Trophoblast cell (in vitro differentiated cells and primary cell): ENCODE measurements at regions not wholly inside any gene's neighbourhood (a gene's known extent, or its start where the extent isn't known, plus 50 kb on each side); places are given as distances from the start of the nearest gene placed in this dataset.

Experiments used
- DNase-seq, 2 donors: peaks; one replicate each; pipeline ENCODE4 v3.0.0-alpha.2; 2016
- H2AFZ ChIP-seq: 2 replicates; pipeline ENCODE4 v1.6.1; 2013; ENCODE audit warnings: low read length, moderate library complexity, mild to moderate bottlenecking; ENCODE audit not compliant: insufficient read depth, poor library complexity
- H2AK5ac ChIP-seq: 2 replicates; pipeline ENCODE4 v1.6.1; 2013; ENCODE audit warnings: mild to moderate bottlenecking, low read length
- H2BK120ac ChIP-seq: 2 replicates; pipeline ENCODE4 v1.6.1; 2013; ENCODE audit warnings: low read length, mild to moderate bottlenecking, moderate library complexity; ENCODE audit not compliant: insufficient read depth, poor library complexity
- H2BK12ac ChIP-seq: 2 replicates; pipeline ENCODE4 v1.6.1; 2013; ENCODE audit warnings: mild to moderate bottlenecking, low read length, moderate library complexity
- H2BK5ac ChIP-seq: 2 replicates; pipeline ENCODE4 v1.6.1; 2013; ENCODE audit warnings: low read length, low read depth, moderate library complexity, mild to moderate bottlenecking; ENCODE audit not compliant: poor library complexity
- H3K14ac ChIP-seq: 2 replicates; pipeline ENCODE4 v1.6.1; 2013; ENCODE audit warnings: mild to moderate bottlenecking, low read length
- H3K18ac ChIP-seq: 2 replicates; pipeline ENCODE4 v1.6.1; 2013; ENCODE audit warnings: mild to moderate bottlenecking, low read length
- H3K23ac ChIP-seq: 2 replicates; pipeline ENCODE4 v1.6.1; 2013; ENCODE audit warnings: low read length
- H3K27ac ChIP-seq: 2 replicates; pipeline ENCODE4 v1.5.1; 2013; ENCODE audit warnings: low read depth, mild to moderate bottlenecking, inconsistent platforms, low read length, moderate library complexity
- H3K27me3 ChIP-seq: 2 replicates; pipeline ENCODE4 v1.6.1; 2013; ENCODE audit warnings: inconsistent platforms, mild to moderate bottlenecking, low read length, moderate library complexity; ENCODE audit not compliant: insufficient read depth
- H3K36me3 ChIP-seq, 2 experiments: 1 replicate in 1 of 2; 2 replicates in 1 of 2; pipeline ENCODE4 v1.6.1; 2013; ENCODE audit warnings: low read length in 2 of 2, mild to moderate bottlenecking in 2 of 2, moderate library complexity in 1 of 2; ENCODE audit not compliant: insufficient read depth in 2 of 2, control insufficient read depth in 1 of 2
- H3K4ac ChIP-seq: 2 replicates; pipeline ENCODE4 v1.6.1; 2013; ENCODE audit warnings: low read depth, mild to moderate bottlenecking, low read length, moderate library complexity
- H3K4me1 ChIP-seq, 2 experiments: 1 replicate in 1 of 2; 2 replicates in 1 of 2; pipeline ENCODE4 v1.6.1; 2013; ENCODE audit warnings: low read length in 2 of 2, mild to moderate bottlenecking in 2 of 2, moderate library complexity in 1 of 2; ENCODE audit not compliant: insufficient read depth in 2 of 2, control insufficient read depth in 1 of 2
- H3K4me2 ChIP-seq: 2 replicates; pipeline ENCODE4 v1.6.1; 2013; ENCODE audit warnings: inconsistent platforms, mild to moderate bottlenecking, low read length, moderate library complexity
- H3K4me3 ChIP-seq: 2 replicates; pipeline ENCODE4 v1.5.1; 2013; ENCODE audit warnings: mild to moderate bottlenecking, low read depth, low read length, inconsistent platforms
- H3K79me1 ChIP-seq: one replicate; pipeline ENCODE4 v1.6.1; 2013; ENCODE audit warnings: low read length
- H3K79me2 ChIP-seq: 2 replicates; pipeline ENCODE4 v1.6.1; 2013; ENCODE audit warnings: low read length, mild to moderate bottlenecking; ENCODE audit not compliant: control insufficient read depth, insufficient read depth, poor library complexity
- H3K9ac ChIP-seq: 2 replicates; pipeline ENCODE4 v1.6.1; 2013; ENCODE audit warnings: mild to moderate bottlenecking, low read length
- H3K9me3 ChIP-seq: 2 replicates; pipeline ENCODE4 v1.6.1; 2013; ENCODE audit warnings: low read depth, mild to moderate bottlenecking, control low read depth, inconsistent platforms, low read length; ENCODE audit not compliant: insufficient read depth
- H4K12ac ChIP-seq: 2 replicates; pipeline ENCODE4 v1.6.1; 2013; ENCODE audit warnings: low read depth, mild to moderate bottlenecking, low read length, moderate library complexity
- H4K8ac ChIP-seq: 2 replicates; pipeline ENCODE4 v1.6.1; 2013; ENCODE audit warnings: low read depth, mild to moderate bottlenecking, low read length, moderate library complexity
- H4K91ac ChIP-seq: one replicate; pipeline ENCODE4 v1.6.1; 2013; ENCODE audit warnings: low read depth, mild to moderate bottlenecking, low read length, moderate library complexity
- WGBS: extraction: QIAGEN DNeasy Blood & Tissue Kit; methylation state at CpG from one replicate; pipeline ENCODE4 v1.1.7; 2013; ENCODE audit warnings: missing lambda C conversion rate; ENCODE audit not compliant: insufficient read length, insufficient coverage; ENCODE audit errors: extremely low coverage; 5-methylcytosine and 5-hydroxymethylcytosine counted together

GRCh38 chr16:66159987-66160386 is 206.5 kb upstream of the CDH5 start:
- no peak overlapping the region for H3K18ac ChIP-seq
- no peak overlapping the region for H2BK5ac ChIP-seq
- H2AFZ ChIP-seq = no peak overlapping the region
- no peak overlapping the region for H3K4me2 ChIP-seq
- H3K27ac ChIP-seq = no peak overlapping the region
- H4K8ac ChIP-seq = no peak overlapping the region
- no peak overlapping the region for H4K12ac ChIP-seq
- H3K23ac ChIP-seq = no peak overlapping the region
- H3K4me1 ChIP-seq = no peaks in the 10 kb centered on the region
- no peaks in the 10 kb centered on the region for H3K9me3 ChIP-seq
- H4K91ac ChIP-seq = no peak overlapping the region
- H3K4me3 ChIP-seq = no peak overlapping the region
- H3K14ac ChIP-seq = no peak overlapping the region
- no peaks in the 10 kb centered on the region for H3K79me1 ChIP-seq
- no peak overlapping the region for H2AK5ac ChIP-seq
- H2BK120ac ChIP-seq = no peak overlapping the region
- no peak for DNase-seq
- no peak overlapping the region for H3K4ac ChIP-seq
- no peaks in the 10 kb centered on the region for H3K27me3 ChIP-seq
- H2BK12ac ChIP-seq = no peak overlapping the region
- no peak overlapping the region for H3K9ac ChIP-seq
- H3K79me2 ChIP-seq = no peaks in the 10 kb centered on the region
- no peaks in the 10 kb centered on the region for H3K36me3 ChIP-seq
- no CpG with 5 or more reads among the region's 5 CpGs for WGBS

- Histone ChIP-seq H3K9me3 (no peaks in the 10 kb centered on the region), H3K9ac (no peak overlapping the region), H2AFZ (no peak overlapping the region), H3K79me2 (no peaks in the 10 kb centered on the region), H2BK120ac (no peak overlapping the region), H3K14ac (no peak overlapping the region), H2AK5ac (no peak overlapping the region), H3K4me2 (no peak overlapping the region), H3K4me3 (no peak overlapping the region), H3K23ac (no peak overlapping the region), H4K91ac (no peak overlapping the region), H3K36me3 (no peaks in the 10 kb centered on the region), H2BK5ac (no peak overlapping the region), H3K27me3 (no peaks in the 10 kb centered on the region), H3K27ac (no peak overlapping the region), H3K4ac (no peak overlapping the region), H3K4me1 (peaks cover 7 to 12% of the 10 kb centered on the region in 2 experiments), H3K18ac (no peak overlapping the region), H3K79me1 (peaks cover 5% of the 10 kb centered on the region), H2BK12ac (no peak overlapping the region), H4K8ac (no peak overlapping the region), H4K12ac (no peak overlapping the region)
- no CpG with 5 or more reads among the region's 4 CpGs for WGBS
- DNase-seq = no peak
Observed at GRCh38 chr16:66156538-66156937, 210.0 kb upstream of the CDH5 start.

- Histone ChIP-seq H3K4me3 (no peak overlapping the region), H3K9ac (no peak overlapping the region), H3K79me1 (peaks cover 5% of the 10 kb centered on the region), H2BK12ac (no peak overlapping the region), H3K27ac (no peak overlapping the region), H2AFZ (no peak overlapping the region), H4K8ac (no peak overlapping the region), H3K79me2 (no peaks in the 10 kb centered on the region), H3K4me2 (no peak overlapping the region), H2AK5ac (no peak overlapping the region), H4K91ac (no peak overlapping the region), H2BK120ac (no peak overlapping the region), H3K9me3 (no peaks in the 10 kb centered on the region), H3K14ac (no peak overlapping the region), H3K23ac (no peak overlapping the region), H3K27me3 (no peaks in the 10 kb centered on the region), H3K4me1 (peaks cover 7 to 12% of the 10 kb centered on the region in 2 experiments), H3K18ac (no peak overlapping the region), H2BK5ac (no peak overlapping the region), H3K36me3 (no peaks in the 10 kb centered on the region), H4K12ac (no peak overlapping the region), H3K4ac (no peak overlapping the region)
- no CpG with 5 or more reads among the region's 4 CpGs for WGBS
- no peak for DNase-seq
Observed at GRCh38 chr16:66155933-66156332, 210.6 kb upstream of the CDH5 start.

GRCh38 chr16:66154801-66155200 is 211.7 kb upstream of the CDH5 start:
- H3K27me3 ChIP-seq = no peaks in the 10 kb centered on the region
- H2BK12ac ChIP-seq = no peak overlapping the region
- no peak overlapping the region for H3K4me3 ChIP-seq
- no peak for DNase-seq
- no peak overlapping the region for H2AK5ac ChIP-seq
- H3K36me3 ChIP-seq = no peaks in the 10 kb centered on the region
- H4K91ac ChIP-seq = no peak overlapping the region
- H4K8ac ChIP-seq = no peak overlapping the region
- no peak overlapping the region for H3K9ac ChIP-seq
- H4K12ac ChIP-seq = no peak overlapping the region
- no peak overlapping the region for H2BK5ac ChIP-seq
- H3K79me1 ChIP-seq = peaks cover 5% of the 10 kb centered on the region
- no peak overlapping the region for H3K4me2 ChIP-seq
- no peaks in the 10 kb centered on the region for H3K9me3 ChIP-seq
- no peak overlapping the region for H3K4ac ChIP-seq
- no CpG with 5 or more reads among the region's 8 CpGs for WGBS
- H3K18ac ChIP-seq = no peak overlapping the region
- no peak overlapping the region for H2BK120ac ChIP-seq
- no peaks in the 10 kb centered on the region for H3K79me2 ChIP-seq
- no peak overlapping the region for H3K14ac ChIP-seq
- no peak overlapping the region for H3K23ac ChIP-seq
- no peak overlapping the region for H3K27ac ChIP-seq
- H2AFZ ChIP-seq = no peak overlapping the region
- peaks cover 7 to 12% of the 10 kb centered on the region in 2 experiments for H3K4me1 ChIP-seq
